Mesothelial cell of epicardium (in vitro differentiated cells): ENCODE measurements at regions not wholly inside any gene's neighbourhood (a gene's known extent, or its start where the extent isn't known, plus 50 kb on each side); places are given as distances from the start of the nearest gene placed in this dataset.

Experiments used
- DNase-seq, 2 experiments: peaks; one replicate each; pipeline ENCODE4 v3.0.0; 2021; ENCODE audit warnings: low spot score in 2 of 2; ENCODE audit not compliant: unreplicated experiment in 2 of 2
- H3K27ac Mint-ChIP-seq: 2 replicates; pipeline ENCODE4 v1.8.0; 2021; ENCODE audit warnings: mixed read lengths
- H3K27me3 Mint-ChIP-seq: 2 replicates; pipeline ENCODE4 v1.8.0; 2021; ENCODE audit warnings: low read depth, mixed read lengths
- H3K36me3 Mint-ChIP-seq: 2 replicates; pipeline ENCODE4 v1.8.0; 2021; ENCODE audit warnings: mixed read lengths
- H3K4me1 Mint-ChIP-seq: 2 replicates; pipeline ENCODE4 v1.8.0; 2021; ENCODE audit warnings: mixed read lengths
- H3K4me3 Mint-ChIP-seq: 2 replicates; pipeline ENCODE4 v1.8.0; 2021; ENCODE audit warnings: mild to moderate bottlenecking, moderate library complexity, mixed read lengths
- H3K9me3 Mint-ChIP-seq: 2 replicates; pipeline ENCODE4 v1.8.0; 2021; ENCODE audit warnings: mixed read lengths
- TF ChIP-seq, protein P1 (sequence below): fragments of 200-600 bp; sonication (generic); IDR thresholded peaks from one replicate; pipeline ENCODE4 v1.5.0; 2021; ENCODE audit warnings: antibody characterized with exemption; ENCODE audit not compliant: unreplicated experiment

DNA sequence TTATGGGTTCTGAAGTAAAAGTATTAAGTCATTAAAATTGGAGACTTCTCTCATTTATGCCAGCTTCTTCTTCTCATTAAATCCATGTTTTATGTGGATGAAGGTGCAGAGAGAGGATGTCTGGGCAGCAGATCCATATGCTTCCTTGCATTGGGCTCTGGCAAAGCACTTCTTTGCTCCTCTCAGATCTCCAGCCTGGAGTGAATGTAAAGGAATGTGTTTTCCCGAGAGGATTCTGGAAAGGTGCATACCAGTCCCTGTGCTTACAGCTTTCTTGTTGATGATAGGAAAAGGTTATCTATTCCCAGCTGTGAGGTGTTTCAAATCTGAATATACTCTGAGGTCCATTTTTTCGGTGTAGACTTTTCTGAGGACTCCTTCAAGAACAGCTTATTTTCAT is 79.9 kb upstream of the PEX5L start:
- Mint-ChIP-seq H3K27me3 (no peaks in the 10 kb centered on the region), H3K4me3 (no peak overlapping the region), H3K9me3 (peaks cover 5% of the 10 kb centered on the region), H3K36me3 (no peaks in the 10 kb centered on the region), H3K27ac (no peak overlapping the region), H3K4me1 (no peaks in the 10 kb centered on the region)
- TF ChIP-seq, protein P1, sequence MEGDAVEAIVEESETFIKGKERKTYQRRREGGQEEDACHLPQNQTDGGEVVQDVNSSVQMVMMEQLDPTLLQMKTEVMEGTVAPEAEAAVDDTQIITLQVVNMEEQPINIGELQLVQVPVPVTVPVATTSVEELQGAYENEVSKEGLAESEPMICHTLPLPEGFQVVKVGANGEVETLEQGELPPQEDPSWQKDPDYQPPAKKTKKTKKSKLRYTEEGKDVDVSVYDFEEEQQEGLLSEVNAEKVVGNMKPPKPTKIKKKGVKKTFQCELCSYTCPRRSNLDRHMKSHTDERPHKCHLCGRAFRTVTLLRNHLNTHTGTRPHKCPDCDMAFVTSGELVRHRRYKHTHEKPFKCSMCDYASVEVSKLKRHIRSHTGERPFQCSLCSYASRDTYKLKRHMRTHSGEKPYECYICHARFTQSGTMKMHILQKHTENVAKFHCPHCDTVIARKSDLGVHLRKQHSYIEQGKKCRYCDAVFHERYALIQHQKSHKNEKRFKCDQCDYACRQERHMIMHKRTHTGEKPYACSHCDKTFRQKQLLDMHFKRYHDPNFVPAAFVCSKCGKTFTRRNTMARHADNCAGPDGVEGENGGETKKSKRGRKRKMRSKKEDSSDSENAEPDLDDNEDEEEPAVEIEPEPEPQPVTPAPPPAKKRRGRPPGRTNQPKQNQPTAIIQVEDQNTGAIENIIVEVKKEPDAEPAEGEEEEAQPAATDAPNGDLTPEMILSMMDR = no peak
- no peak for DNase-seq

DNA sequence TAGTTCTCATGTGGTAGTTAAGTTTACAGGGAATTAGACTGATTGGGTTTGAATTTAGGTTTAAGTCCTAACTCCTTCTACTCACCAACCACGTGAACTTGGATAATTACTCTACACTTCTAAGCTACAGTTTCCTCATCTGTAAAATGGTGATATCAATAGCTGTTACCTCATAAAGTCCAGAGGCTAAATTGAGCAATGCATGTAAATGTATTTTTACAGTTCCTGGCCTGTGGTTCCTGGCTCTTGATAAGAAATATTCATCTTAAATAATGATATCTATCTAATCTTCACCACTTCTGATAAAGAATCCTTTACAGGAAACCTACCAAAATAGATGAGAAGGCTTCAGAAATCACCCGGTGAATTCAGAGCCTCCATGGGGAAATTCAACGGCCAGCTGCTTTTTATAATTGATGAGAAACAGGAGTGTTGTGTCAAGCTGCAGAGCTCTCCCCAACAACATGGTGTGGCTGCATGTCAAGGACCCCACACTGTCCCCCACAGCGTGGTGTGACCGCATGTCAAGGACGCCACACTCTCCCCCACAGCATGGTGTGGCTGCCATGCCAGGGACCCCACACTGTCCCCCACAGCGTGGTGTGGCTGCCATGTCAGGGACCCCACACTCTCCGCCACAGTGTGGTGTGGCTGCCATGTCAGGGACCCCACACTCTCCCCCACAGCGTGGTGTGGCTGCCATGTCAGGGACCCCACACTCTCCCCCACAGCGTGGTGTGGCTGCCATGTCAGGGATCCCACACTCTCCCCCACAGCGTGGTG is 80.8 kb upstream of the PEX5L start:
- TF ChIP-seq, protein P1 = no peak
- Mint-ChIP-seq H3K27me3 (no peaks in the 10 kb centered on the region), H3K9me3 (peaks cover 7% of the 10 kb centered on the region), H3K4me1 (no peaks in the 10 kb centered on the region), H3K27ac (no peak overlapping the region), H3K4me3 (no peak overlapping the region), H3K36me3 (no peaks in the 10 kb centered on the region)
- no peak for DNase-seq

DNA sequence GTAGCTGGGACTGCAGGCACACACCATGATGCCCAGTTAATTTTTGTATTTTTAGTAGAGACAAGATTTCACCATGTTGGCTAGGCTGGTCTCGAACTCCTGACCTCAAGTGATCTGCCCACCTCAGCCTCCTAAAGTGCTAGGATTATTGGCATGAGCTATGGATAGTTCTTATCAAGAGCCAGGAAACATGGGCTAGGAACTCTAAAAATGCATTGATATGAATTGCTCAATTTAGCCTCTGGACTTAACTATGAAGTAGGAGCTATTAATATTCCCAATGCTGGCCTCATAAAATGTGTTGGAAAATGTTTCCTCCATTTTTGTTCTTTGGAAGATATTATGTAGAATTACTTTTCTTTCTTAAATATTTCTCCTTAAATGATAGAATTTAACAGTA is 82.8 kb upstream of the PEX5L start:
- TF ChIP-seq, protein P1 = no peak
- no peaks in the 10 kb centered on the region for H3K4me1 Mint-ChIP-seq
- no peaks in the 10 kb centered on the region for H3K36me3 Mint-ChIP-seq
- no peaks in the 10 kb centered on the region for H3K27me3 Mint-ChIP-seq
- peaks cover 21% of the 10 kb centered on the region for H3K9me3 Mint-ChIP-seq
- no peak for DNase-seq
- no peak overlapping the region for H3K4me3 Mint-ChIP-seq
- no peak overlapping the region for H3K27ac Mint-ChIP-seq

DNA sequence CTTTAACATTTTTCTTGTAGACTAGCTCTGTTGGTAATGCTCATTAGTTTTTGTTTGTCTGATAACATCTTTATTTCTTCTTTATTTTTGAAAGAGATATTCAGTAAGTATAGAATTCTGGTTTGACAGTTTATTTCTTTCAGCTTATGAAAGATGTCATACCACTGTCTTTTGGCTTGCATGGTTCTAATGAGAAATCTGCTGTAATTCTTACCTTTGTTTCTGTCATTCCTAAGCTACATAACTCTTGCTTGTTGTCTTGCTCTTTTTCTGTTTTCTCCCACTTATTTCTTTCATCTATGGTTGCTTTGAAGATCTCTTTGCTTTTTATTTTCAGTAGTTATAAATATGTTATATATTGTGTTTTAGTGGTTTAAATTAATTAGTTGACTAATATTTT is 87.2 kb upstream of the PEX5L start:
- Mint-ChIP-seq H3K4me3 (no peak overlapping the region), H3K4me1 (no peaks in the 10 kb centered on the region)

DNA sequence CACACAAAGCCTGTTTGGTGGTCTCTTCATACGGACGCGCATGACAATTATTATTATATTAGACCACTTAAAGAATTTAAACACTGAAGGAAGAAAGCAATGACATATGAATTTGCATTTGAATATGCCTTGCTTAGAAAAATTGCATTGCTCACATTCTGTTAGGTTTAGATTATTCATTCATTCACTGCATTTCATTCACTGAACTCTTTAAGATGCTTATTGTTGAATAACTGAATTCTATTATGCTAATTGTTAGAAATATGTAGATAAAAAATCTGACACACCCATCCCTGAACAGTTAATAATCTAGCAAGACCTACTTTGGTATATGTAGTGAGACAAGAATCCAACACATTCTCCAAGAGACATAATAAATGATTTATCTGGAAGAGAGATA is 94.4 kb upstream of the PEX5L start:
- H3K9me3 Mint-ChIP-seq = peaks cover 20% of the 10 kb centered on the region
- no peak overlapping the region for H3K4me3 Mint-ChIP-seq
- no peak overlapping the region for H3K27ac Mint-ChIP-seq
- no peak for DNase-seq
- TF ChIP-seq, protein P1 = no peak
- H3K36me3 Mint-ChIP-seq = no peaks in the 10 kb centered on the region
- H3K4me1 Mint-ChIP-seq = no peaks in the 10 kb centered on the region
- H3K27me3 Mint-ChIP-seq = no peaks in the 10 kb centered on the region

More for the DNA sequence above, 87.2 kb upstream of the PEX5L start:
- TF ChIP-seq, protein P1 = no peak
- peaks cover 47% of the 10 kb centered on the region for H3K9me3 Mint-ChIP-seq
- DNase-seq = no peak
- H3K27me3 Mint-ChIP-seq = no peaks in the 10 kb centered on the region
- H3K27ac Mint-ChIP-seq = no peak overlapping the region
- H3K36me3 Mint-ChIP-seq = no peaks in the 10 kb centered on the region
